Ishikawa (cell line): ENCODE measurements at regions not wholly inside any gene's neighbourhood (a gene's known extent, or its start where the extent isn't known, plus 50 kb on each side); places are given as distances from the start of the nearest gene placed in this dataset.

Source experiments
- CEBPB ChIP-seq: IDR thresholded peaks from 2 replicates; pipeline ENCODE4 v1.6.1; 2012
- CREB1 ChIP-seq: IDR thresholded peaks from 2 replicates; pipeline ENCODE4 v1.6.1; 2012; ENCODE audit warnings: low read depth
- EGR1 ChIP-seq: IDR thresholded peaks from 2 replicates; pipeline ENCODE4 v1.6.1; 2012
- EP300 ChIP-seq: IDR thresholded peaks from 2 replicates; pipeline ENCODE4 v1.6.1; 2012; ENCODE audit warnings: borderline replicate concordance
- FOXM1 ChIP-seq: IDR thresholded peaks from 2 replicates; pipeline ENCODE4 v1.6.1; 2012; ENCODE audit warnings: low read depth, borderline replicate concordance
- MAX ChIP-seq: IDR thresholded peaks from 2 replicates; pipeline ENCODE4 v1.6.1; 2012
- NFIC ChIP-seq: IDR thresholded peaks from 2 replicates; pipeline ENCODE4 v1.6.1; 2012
- RAD21 ChIP-seq: IDR thresholded peaks from 2 replicates; pipeline ENCODE4 v1.6.1; 2012; ENCODE audit warnings: low read depth
- REST ChIP-seq: IDR thresholded peaks from 2 replicates; pipeline ENCODE4 v1.6.1; 2012; ENCODE audit warnings: low read depth, mild to moderate bottlenecking
- TAF1 ChIP-seq: IDR thresholded peaks from 2 replicates; pipeline ENCODE4 v1.6.1; 2012; ENCODE audit warnings: low read depth, mild to moderate bottlenecking
- TCF12 ChIP-seq: IDR thresholded peaks from 2 replicates; pipeline ENCODE4 v1.6.1; 2012; ENCODE audit warnings: low read depth
- TEAD4 ChIP-seq: IDR thresholded peaks from 2 replicates; pipeline ENCODE4 v1.6.1; 2012
- USF1 ChIP-seq: IDR thresholded peaks from 2 replicates; pipeline ENCODE4 v1.6.1; 2012
- YY1 ChIP-seq: IDR thresholded peaks from 2 replicates; pipeline ENCODE4 v1.6.1; 2012; ENCODE audit warnings: low read depth
- ZBTB7A ChIP-seq: IDR thresholded peaks from 2 replicates; pipeline ENCODE4 v1.6.1; 2012; ENCODE audit warnings: low read depth

- no peak for TF ChIP-seq MAX
- TF ChIP-seq EGR1 = no peak
- TF ChIP-seq YY1 = no peak
- no peak for TF ChIP-seq ZBTB7A
- TF ChIP-seq USF1 = no peak
- TF ChIP-seq EP300 = no peak
- TF ChIP-seq REST = no peak
Measured at GRCh38 chr7:46603296-46603752, 682.3 kb upstream of the IGFBP3 start.

- TF ChIP-seq NFIC (no peak), CEBPB (no peak), REST (no peak), MAX (no peak), EP300 (no peak), YY1 (no peak), RAD21 (no peak), TEAD4 (no peak), USF1 (no peak), TCF12 (no peak), EGR1 (no peak), CREB1 (no peak), TAF1 (no peak), ZBTB7A (no peak), FOXM1 (no peak)
Measured at GRCh38 chr7:46600340-46600739, 679.3 kb upstream of the IGFBP3 start.

GRCh38 chr7:46590918-46591905 is 670.1 kb upstream of the IGFBP3 start:
- TF ChIP-seq NFIC = 0 out of 2 replicates have a peak, but pooled peaks have one; percentile 7

- TF ChIP-seq USF1 = no peak
- no peak for TF ChIP-seq TAF1
- TF ChIP-seq RAD21 = no peak
Measured at GRCh38 chr7:46589286-46589685, 668.2 kb upstream of the IGFBP3 start.

- no peak for TF ChIP-seq REST
- TF ChIP-seq TCF12 = no peak
- TF ChIP-seq FOXM1 = no peak
- TF ChIP-seq YY1 = no peak
- no peak for TF ChIP-seq CREB1
- no peak for TF ChIP-seq CEBPB
- TF ChIP-seq TAF1 = no peak
- no peak for TF ChIP-seq RAD21
- TF ChIP-seq MAX = no peak
- no peak for TF ChIP-seq EGR1
Measured at GRCh38 chr7:46586406-46586805, 665.3 kb upstream of the IGFBP3 start.
